Mucosa of descending colon (tissue), 3 donors: ENCODE measurements at regions not wholly inside any gene's neighbourhood (a gene's known extent, or its start where the extent isn't known, plus 50 kb on each side); places are given as distances from the start of the nearest gene placed in this dataset.

ENCODE experiments used
- ATAC-seq: fragments of 200-7000 bp; cut with Tn5 transposase; one replicate; pipeline ENCODE4 v1.9.1; 2020; ENCODE audit warnings: mild to moderate bottlenecking, moderate library complexity
- DNase-seq, 3 donors: peaks; one replicate each; pipeline ENCODE4 v3.0.0-alpha.2; 2020
- H3K36me3 ChIP-seq: fragments of 200-600 bp; one replicate; pipeline ENCODE4 v1.8.0; 2021; ENCODE audit warnings: low read depth, mild to moderate bottlenecking
- H3K4me1 ChIP-seq: fragments of 200-600 bp; one replicate; pipeline ENCODE4 v1.8.0; 2021; ENCODE audit warnings: low read depth, mild to moderate bottlenecking
- H3K4me3 ChIP-seq: fragments of 200-600 bp; one replicate; pipeline ENCODE4 v1.8.0; 2021; ENCODE audit warnings: mild to moderate bottlenecking
- H3K9me3 ChIP-seq: fragments of 200-600 bp; one replicate; pipeline ENCODE4 v1.8.0; 2021; ENCODE audit warnings: mild to moderate bottlenecking
- intact Hi-C, 2 donors: fragments of 100-400 bp; cut with DNase I in 1 of 2; cut with micrococcal nuclease in 1 of 2; formaldehyde crosslinking; loops; one replicate each; pipeline versions ENCODE4 v1.11.0 to v1.11.1; 2022; cut with DNase I, micrococcal nuclease
- TF ChIP-seq, protein P1 (sequence below): fragments of 200-600 bp; IDR thresholded peaks from one replicate; pipeline ENCODE4 v1.8.0; 2022; ENCODE audit warnings: antibody characterized with exemption, mild to moderate bottlenecking
- donor health status: DM: no; HTN: no; CAD: no; lungs with moderate emphysema.
- donor health status: DM: no; HTN: no; CAD: no.
- donor health status: DM: no; HTN: yes; CAD: no.

DNA sequence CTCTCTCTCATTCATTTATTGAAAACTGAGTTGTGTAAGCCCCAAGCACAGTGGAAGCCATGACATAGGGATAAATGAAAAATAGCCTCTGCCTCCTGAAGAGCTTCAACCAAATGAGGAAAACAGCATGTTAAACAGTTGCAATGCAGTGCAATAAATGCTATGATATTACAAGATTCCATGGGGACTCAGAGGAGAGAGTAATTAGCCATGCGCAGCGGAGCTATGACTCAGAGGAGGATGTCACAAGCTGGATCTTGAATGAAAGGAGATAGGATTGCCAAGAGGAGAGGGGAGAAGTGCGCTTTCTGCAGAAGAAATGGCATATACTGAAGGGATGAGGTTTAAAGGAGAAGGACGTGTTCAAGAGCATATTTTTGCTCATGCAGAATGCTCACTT, 231.3 kb upstream of the PLXNA2 start:
- no peaks in the 10 kb centered on the region for H3K9me3 ChIP-seq
- TF ChIP-seq, protein P1, sequence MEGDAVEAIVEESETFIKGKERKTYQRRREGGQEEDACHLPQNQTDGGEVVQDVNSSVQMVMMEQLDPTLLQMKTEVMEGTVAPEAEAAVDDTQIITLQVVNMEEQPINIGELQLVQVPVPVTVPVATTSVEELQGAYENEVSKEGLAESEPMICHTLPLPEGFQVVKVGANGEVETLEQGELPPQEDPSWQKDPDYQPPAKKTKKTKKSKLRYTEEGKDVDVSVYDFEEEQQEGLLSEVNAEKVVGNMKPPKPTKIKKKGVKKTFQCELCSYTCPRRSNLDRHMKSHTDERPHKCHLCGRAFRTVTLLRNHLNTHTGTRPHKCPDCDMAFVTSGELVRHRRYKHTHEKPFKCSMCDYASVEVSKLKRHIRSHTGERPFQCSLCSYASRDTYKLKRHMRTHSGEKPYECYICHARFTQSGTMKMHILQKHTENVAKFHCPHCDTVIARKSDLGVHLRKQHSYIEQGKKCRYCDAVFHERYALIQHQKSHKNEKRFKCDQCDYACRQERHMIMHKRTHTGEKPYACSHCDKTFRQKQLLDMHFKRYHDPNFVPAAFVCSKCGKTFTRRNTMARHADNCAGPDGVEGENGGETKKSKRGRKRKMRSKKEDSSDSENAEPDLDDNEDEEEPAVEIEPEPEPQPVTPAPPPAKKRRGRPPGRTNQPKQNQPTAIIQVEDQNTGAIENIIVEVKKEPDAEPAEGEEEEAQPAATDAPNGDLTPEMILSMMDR, result no peak
- DNase-seq, result peak in 1 of 3 donors; percentile 10
- H3K36me3 ChIP-seq, result no peaks in the 10 kb centered on the region
- no peaks in the 10 kb centered on the region for H3K4me1 ChIP-seq
- no peak overlapping the region for H3K4me3 ChIP-seq
- ATAC-seq, result peak; percentile 31
- intact Hi-C loops, result no loop called here

DNA sequence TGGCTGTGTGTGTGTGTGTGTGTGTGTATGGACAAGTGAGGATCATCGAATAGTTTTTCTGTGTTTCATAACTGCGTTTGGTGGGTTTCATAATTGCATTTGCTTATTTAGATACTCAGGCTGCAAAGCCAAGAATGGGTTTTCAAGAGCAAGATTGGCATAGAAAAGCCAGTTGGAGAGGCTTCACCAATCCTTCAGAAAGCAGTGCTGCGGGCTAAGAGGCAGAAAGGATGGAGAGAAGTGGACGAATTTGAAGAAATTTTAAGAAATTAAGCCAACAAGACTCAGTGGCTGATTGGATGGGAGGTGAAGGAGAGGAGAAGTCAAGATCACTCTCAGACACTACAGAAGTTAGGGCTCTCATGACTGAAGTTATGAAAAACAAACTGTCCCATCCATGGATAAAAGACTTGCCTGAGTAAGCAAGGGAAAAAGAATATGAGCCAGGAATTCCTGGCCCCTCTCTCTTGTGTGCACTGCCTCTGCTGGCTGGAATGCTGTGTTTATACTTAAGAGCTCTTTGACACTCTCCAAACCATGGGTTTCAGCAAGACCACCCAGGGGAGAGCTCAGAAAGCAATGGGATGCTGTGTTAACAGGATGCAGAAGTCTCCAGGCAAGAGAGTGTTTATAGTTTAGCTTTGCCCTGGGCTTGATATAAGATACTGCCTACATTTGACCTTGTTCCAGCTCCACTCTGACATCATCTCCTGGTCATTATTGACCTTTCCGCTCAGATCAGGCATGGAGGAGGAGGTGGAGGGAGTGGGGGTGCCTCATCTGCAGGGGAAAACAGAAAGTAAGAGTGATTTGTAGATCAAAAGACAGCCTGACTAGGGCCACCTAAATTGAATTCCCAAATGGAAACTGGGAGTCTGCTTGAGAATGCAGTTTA, 232.0 kb upstream of the PLXNA2 start:
- H3K36me3 ChIP-seq, result no peaks in the 10 kb centered on the region
- intact Hi-C loops, result no loop called here
- peak in 1 of 3 donors; percentile 24 for DNase-seq
- H3K9me3 ChIP-seq, result no peaks in the 10 kb centered on the region
- H3K4me1 ChIP-seq, result no peaks in the 10 kb centered on the region
- TF ChIP-seq, protein P1, result no peak
- ATAC-seq, result peak; percentile 43
- no peak overlapping the region for H3K4me3 ChIP-seq

DNA sequence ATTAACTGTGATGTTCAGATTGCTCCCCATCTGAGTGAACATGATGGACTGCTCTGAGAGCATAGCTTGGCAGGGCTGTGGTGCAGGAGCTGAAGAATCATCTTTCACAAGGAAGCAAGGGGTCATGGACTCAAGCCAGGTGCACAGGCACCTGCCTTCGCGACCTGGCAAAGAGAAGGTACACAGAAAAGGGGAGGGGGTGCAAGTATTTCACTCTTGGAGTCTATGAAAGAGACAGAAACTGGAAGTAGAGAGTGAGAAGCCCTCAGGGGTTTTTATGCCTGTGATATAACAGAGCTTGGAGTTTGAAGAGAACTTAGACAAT, 232.6 kb upstream of the PLXNA2 start:
- ATAC-seq, result no peak
- Histone ChIP-seq H3K4me1 (no peaks in the 10 kb centered on the region), H3K36me3 (no peaks in the 10 kb centered on the region), H3K4me3 (no peak overlapping the region), H3K9me3 (no peaks in the 10 kb centered on the region)
- intact Hi-C loops, result no loop called here
- no peak for DNase-seq
- TF ChIP-seq, protein P1, result no peak

GRCh38 chr1:208479435-208479834, 235.3 kb upstream of the PLXNA2 start:
- intact Hi-C loops, result no loop called here
- ATAC-seq (no peak), DNase-seq (no peak)
- no peaks in the 10 kb centered on the region for H3K36me3 ChIP-seq
- no peaks in the 10 kb centered on the region for H3K9me3 ChIP-seq
- H3K4me1 ChIP-seq, result no peaks in the 10 kb centered on the region
- TF ChIP-seq, protein P1, result no peak
- no peak overlapping the region for H3K4me3 ChIP-seq

DNA sequence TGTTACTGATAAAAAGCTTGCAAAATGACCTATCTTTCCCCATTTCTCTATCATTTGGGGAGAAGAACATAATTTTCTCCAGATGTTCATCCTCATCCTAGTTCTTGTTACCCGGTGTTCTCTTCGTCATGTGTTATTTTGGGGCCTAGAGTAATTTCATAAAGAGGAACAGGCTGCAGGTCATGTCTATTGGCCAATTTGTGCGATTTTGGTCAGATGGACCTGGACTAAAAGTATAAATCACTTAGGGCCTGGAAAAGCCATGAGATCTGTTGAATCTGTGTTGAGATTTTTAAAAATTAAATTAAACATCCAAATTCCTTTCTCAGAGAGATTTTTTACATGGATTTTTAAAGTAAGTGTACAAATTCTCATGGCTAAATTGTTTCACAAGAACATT, 241.3 kb upstream of the PLXNA2 start:
- no peak overlapping the region for H3K4me3 ChIP-seq
- no peaks in the 10 kb centered on the region for H3K4me1 ChIP-seq
- ATAC-seq, result no peak
- intact Hi-C loops, result no loop called here
- no peaks in the 10 kb centered on the region for H3K9me3 ChIP-seq
- no peak for DNase-seq
- no peaks in the 10 kb centered on the region for H3K36me3 ChIP-seq
- TF ChIP-seq, protein P1, result no peak
